ENCODE measurements at regions not wholly inside any gene's neighbourhood (a gene's known extent, or its start where the extent isn't known, plus 50 kb on each side); places are given as distances from the start of the nearest gene placed in this dataset.

GRCh38 chr4:31692399-31692940, 972.3 kb downstream of the PCDH7 start:
- no peak overlapping the region for H3K4me3 ChIP-seq (ENCODE audit: low read depth, low read length)
- peak; percentile 62 for TF ChIP-seq CTCF (IDR thresholded peaks at IDR 0.05; ENCODE audit: control insufficient read depth, extremely low read depth, insufficient read depth)
- no peak for DNase-seq (ENCODE audit: low read depth)

DNA sequence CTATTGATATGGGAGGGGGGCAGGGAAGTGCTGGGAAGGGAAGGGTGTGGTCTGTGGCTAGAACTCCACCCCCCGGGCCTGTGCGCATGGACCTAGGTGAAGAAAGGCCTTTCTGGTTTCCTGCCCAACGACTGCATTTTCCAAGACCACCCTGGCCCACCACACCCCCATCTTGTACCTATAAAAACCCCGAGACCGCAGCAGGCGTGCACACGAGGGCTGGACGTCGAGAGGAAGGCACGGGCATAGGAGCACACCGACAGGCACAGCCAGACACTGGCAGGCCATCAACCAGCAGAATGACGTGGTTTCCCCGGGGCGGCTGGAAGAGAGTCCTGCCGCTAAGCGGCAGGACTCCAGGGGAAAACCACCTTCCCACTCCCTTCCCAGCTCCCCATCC, 981.1 kb downstream of the PCDH7 start:
- no peak for TF ChIP-seq CTCF (IDR thresholded peaks at IDR 0.05; ENCODE audit: control insufficient read depth, extremely low read depth, insufficient read depth)
- DNase-seq (ENCODE audit: low read depth) = no peak
- H3K4me3 ChIP-seq (ENCODE audit: low read depth, low read length) = no peak overlapping the region

DNA sequence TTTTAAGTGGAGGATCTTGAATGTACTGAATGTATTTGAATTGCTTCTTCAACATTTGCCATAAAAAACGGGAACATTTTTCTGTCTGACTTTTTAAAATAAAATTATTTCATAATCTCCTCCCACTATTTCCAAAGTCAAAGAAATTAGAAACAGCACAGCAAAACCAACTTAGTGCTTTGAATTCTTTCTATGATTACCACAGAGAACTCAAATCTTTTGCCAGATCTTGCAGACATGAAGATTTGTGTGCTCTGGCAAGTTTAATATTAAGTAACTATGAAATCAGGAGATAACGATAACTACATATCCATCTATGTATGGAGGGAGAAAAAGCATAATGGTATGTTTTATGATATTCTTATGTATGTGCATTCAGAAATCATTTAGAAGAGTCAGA, 982.2 kb downstream of the PCDH7 start:
- no peak for TF ChIP-seq CTCF (IDR thresholded peaks at IDR 0.05; ENCODE audit: control insufficient read depth, extremely low read depth, insufficient read depth)
- DNase-seq (ENCODE audit: low read depth) = no peak
- no peak overlapping the region for H3K4me3 ChIP-seq (ENCODE audit: low read depth, low read length)

- no peak for TF ChIP-seq CTCF (IDR thresholded peaks at IDR 0.05; ENCODE audit: control insufficient read depth, extremely low read depth, insufficient read depth)
- H3K4me3 ChIP-seq (ENCODE audit: low read depth, low read length) = no peak overlapping the region
- DNase-seq (ENCODE audit: low read depth) = no peak
These were observed 994.1 kb downstream of the PCDH7 start for GRCh38 chr4:31714238-31714637.

DNA sequence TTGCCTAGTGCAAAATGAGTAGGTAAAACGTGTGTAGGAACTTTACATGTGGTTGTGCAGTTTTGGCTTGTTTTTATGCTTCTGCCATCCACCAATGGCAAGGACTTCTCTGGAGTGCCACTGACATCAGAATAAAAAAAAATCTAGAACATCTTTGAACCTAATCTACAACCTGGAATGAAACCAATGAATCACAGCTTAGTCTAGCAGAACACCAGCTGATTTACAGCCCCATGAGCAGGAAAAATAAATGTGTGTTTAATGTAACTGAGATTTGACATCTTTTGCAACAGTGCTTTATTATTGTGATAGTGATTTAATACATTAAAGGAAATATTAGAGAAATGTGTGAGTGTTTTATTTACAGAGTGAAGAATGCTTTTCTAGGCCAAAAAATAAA, 995.1 kb downstream of the PCDH7 start:
- no peak for TF ChIP-seq CTCF (IDR thresholded peaks at IDR 0.05; ENCODE audit: control insufficient read depth, extremely low read depth, insufficient read depth)
- no peak overlapping the region for H3K4me3 ChIP-seq (ENCODE audit: low read depth, low read length)
- no peak for DNase-seq (ENCODE audit: low read depth)

- no peak for TF ChIP-seq CTCF (IDR thresholded peaks at IDR 0.05; ENCODE audit: control insufficient read depth, extremely low read depth, insufficient read depth)
- no peak for DNase-seq (ENCODE audit: low read depth)
- no peak overlapping the region for H3K4me3 ChIP-seq (ENCODE audit: low read depth, low read length)
These were observed 1006.9 kb downstream of the PCDH7 start for GRCh38 chr4:31727030-31727429.

DNA sequence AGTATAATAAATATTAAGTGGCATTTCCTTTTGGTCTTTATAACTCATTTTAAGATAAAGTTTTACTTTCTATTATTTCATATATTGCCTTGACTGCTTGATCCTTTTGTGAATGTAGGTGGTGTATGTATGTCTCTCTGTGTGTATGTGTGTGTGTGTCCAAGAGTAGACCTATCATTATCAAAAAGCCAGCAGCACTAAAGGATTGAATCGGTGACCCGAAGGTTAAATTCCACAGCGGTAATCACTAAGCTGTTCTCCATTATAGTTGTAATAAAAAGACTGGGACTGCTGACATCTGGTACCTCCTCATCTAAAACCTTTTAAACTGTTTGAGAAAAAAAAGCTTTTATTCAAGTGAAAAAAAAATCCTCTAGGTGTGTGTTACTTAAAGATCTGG, 1014.8 kb downstream of the PCDH7 start:
- DNase-seq (ENCODE audit: low read depth) = no peak
- TF ChIP-seq CTCF (IDR thresholded peaks at IDR 0.05; ENCODE audit: control insufficient read depth, extremely low read depth, insufficient read depth) = no peak
- no peak overlapping the region for H3K4me3 ChIP-seq (ENCODE audit: low read depth, low read length)

Data from LNCaP clone FGC (cell line).